HG02885 (cell line): ENCODE measurements at regions not wholly inside any gene's neighbourhood (a gene's known extent, or its start where the extent isn't known, plus 50 kb on each side); places are given as distances from the start of the nearest gene placed in this dataset.

Experiments used
- ATAC-seq: cut with Tn5 transposase; IDR thresholded peaks from one replicate; pipeline ENCODE4 v1.9.1; 2021; ENCODE audit warnings: mild to moderate bottlenecking; ENCODE audit not compliant: unreplicated experiment, poor library complexity

DNA sequence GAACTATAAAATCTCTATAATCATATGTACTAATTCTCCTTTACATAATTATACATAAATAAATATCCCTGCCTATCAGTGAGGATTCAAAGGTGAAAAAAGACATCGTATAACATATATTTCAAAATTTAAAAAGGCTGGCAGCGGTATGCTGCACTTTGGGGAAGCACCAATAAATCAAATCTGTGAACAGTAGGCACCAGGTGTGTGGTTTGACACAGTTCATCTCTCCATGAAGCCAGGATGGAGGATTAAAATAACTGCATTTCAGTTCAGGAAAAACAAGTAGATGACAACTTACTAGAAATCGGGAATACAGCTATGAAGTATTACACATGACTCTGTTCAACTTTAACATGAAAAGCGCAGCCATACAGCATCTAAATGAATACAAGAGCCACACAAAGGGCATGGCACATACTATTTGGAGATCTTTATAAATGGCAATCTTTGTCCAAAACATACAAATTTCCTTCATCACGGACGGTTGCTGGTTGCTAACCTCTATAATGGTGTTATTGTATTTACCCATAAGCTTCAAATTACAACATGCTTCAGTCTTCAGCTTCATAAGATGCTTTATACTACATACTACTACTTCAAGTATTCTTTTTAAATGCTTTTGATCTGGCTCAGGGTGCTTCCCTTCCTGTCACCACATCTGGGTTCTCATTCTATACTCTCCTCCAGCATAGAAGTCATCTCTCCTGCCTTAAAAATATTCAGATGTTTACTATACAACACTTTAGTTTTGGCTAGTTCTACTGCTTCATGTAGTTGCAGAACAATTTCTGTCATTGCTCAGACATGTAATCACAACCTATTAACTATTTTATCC, 128.7 kb downstream of the KLF12 start:
- no peak for ATAC-seq

DNA sequence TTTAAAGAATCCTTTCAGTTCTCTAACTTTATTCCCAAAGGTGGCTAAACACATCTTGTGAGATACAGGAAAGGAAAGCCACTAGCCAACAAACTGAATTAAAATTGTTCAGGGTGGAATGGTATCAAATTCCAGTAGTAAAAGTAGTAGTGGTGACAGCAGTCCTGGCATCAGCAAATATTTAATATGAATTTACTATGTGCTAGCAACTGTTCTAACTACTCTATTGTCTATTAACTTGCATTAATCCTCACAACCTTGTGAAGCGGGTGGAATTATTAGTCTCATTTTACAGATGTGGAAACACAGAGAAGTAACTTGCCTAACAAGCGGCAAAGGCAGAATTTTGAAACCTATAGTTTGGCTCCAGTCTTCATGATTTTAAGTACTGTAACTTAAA, 130.1 kb downstream of the KLF12 start:
- no peak for ATAC-seq

DNA sequence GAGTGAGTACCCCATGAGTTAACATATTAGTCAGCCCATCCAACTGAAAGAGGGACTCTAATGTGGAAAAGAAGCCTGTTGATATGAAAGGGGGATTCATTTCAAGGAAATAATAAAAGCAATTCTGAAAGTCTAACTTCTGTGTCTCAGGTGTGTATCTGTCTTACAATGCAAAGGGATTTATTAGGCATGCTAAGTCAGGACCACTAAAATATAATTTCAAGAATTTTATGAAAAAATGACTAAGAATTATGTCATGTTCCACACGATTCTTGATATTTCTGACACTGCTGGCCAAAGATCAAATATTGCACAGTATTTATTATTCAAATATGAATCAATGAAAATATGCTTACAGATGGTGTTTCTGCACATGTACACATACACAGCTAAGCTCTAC, 130.8 kb downstream of the KLF12 start:
- ATAC-seq: no peak

DNA sequence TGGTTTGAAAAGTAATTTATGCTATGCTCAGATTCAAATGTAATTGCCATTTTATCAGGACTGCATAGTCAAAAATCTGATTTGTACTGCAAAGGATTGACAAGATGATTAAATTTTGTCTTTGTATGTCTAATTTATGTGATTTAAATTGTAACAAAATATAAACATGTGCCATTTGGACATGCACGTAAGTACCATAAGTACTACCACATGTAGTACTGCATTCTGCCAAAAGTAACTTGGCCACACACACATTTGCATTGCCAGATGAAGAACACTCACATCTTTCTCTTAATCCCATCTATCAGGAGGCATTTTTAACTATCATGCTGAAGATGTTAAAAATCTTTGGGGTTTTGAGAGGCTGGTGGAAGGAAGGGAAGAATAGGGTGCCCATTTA, 133.3 kb downstream of the KLF12 start:
- no peak for ATAC-seq

DNA sequence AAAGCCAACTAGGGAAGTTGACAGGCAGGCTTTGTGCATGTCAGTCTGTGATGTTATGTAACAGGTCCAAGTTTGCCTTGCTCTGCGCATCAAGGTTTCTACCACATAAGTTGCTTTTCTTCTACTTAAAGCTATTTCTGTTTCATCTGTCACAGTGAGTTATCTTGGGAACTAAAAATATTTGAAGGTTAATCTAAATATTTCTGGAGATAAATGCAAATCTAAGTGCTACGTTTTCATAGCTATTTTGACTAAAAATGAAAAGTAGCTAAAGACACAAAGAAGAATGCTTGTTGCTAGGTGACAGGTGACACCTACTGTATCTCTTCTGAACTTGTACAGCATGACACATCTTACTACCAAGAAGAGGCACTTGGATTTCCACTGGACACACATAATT, 135.6 kb downstream of the KLF12 start:
- peak; percentile 86 for ATAC-seq

DNA sequence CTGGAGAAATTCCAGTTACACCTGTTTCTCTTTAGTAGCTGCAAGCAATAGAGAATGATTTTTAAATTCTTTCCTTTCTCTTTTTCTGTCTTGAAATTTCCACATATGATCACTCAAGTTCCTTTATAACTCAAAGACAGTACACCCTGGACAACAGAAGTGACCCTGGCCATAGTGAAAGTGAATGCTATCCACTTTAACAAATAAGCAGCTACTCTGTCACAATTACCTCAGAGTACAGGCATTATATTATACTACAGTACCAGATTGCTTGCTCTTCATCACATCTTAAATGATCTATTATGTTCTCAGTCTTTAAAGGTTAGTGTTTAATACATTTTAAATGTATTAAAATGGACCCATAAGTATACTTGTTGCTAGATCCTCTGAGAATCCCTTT, 136.2 kb downstream of the KLF12 start:
- ATAC-seq: no peak

DNA sequence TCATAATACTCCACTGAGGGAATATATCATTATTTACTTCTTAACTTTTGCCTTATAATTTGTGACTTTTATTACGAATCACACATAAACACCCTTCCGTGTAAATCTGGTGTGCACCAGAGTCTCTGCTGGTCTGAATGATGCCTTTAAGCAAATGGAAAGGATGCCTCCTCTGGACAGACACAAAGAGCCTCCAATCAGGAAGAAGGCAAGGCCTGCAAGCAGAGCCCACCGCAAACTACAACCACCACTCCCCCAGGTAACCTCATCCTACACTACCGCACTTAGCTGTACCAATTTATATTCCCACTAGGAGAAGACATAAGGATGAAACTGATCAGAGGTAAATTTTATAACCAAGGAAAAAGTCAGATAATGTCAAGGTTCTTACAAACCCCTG, 137.6 kb downstream of the KLF12 start:
- no peak for ATAC-seq

DNA sequence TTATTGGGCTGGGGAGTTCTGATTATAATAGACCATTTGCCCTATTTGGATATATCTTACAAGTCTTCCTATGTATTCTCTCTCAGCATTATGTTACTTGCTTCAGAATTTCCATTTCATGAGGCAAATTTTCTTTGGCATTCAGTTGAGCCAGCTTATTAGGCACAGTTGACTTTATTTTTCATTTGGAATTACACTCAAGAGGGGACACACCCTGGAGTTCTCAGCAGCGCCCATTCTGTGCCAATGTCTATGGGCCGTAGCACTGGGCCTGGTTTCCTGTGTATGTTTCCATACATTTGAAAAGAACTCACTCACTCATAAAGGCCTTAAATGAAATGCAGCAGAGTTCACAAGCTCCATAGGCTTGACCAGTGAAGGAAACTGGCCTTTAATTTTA, 138.5 kb downstream of the KLF12 start:
- ATAC-seq: no peak

DNA sequence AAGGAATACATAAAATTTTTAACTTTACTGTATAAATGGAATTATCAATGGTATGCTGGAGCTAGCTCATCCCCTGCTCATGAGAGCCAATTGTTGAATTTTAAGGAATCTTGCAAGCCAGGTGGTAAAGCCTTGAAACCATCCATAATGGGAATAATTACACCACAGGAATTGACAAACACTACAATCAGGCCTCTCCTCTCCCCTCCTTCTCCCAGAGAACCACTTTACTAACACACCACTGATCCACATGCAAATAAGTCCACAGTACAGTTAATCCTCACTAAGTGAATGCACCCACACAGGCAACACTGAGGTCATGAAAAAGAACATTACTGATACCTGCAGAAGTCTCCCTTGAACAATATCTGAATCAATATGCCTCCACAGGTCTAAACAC, 140.5 kb downstream of the KLF12 start:
- no peak for ATAC-seq

DNA sequence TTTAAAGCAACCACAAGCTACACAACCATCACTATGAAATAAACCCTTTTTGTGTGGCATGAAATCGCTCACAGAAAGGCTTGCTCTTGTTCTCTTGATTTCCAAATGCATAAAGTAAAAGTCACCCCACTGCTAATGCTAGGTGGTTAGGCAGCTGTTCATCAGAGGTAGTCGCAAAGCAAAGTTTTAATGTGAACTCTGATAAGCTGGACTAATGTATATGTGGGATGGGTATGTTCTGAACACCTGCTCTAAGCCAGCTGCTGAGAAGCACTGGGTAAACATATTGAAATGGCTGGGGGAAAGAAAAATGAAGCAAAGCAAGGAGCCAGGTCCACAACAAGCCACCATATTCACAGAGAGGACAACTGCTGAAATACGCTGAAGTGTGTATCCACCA, 142.3 kb downstream of the KLF12 start:
- peak; percentile 36 for ATAC-seq

DNA sequence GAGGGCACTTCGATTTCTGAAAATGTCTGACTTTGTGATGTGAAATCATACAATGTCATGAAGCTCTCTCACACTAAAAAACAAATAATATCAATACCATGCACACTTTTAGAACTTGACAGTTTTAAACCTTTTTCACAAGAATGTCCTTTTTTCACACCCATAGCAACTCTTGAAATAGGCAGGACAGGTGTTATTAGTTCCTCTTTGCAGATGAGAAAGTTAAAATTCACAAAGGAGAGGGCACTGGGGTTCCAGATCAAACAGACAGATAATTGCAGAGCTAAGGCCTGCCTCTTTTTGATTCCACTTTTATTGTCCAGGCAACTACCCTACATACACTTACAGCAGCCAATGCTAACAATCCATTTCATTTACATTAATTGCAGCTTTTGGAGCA, 142.8 kb downstream of the KLF12 start:
- peak; percentile 63 for ATAC-seq

DNA sequence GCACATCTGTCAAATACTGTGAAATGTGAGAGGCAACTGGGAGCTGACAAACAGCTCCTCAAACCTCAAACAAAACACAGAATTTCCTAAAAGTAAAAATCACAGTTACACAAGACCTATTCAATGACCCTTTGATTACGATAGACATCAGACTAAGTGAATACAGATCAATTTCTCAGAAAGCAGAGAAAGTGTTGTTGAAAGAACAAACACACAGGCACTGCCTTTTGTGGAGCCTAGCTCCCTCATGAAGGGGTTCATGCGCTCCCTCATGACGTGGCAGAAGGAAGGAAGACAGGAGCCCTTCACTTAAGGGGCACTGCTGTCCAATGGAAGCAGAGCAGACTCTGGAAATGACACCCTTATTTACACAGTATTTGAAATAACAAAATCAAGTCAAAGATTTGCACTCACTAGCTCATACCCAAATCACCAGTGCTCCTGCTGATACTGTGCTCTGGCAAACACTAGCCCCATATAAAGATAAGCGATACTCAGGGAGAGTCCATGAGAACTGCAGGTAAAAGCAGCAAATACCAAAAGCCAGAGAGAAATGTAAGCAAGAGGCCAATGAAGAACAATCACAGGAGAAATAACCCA, 144.9 kb downstream of the KLF12 start:
- ATAC-seq: no peak

DNA sequence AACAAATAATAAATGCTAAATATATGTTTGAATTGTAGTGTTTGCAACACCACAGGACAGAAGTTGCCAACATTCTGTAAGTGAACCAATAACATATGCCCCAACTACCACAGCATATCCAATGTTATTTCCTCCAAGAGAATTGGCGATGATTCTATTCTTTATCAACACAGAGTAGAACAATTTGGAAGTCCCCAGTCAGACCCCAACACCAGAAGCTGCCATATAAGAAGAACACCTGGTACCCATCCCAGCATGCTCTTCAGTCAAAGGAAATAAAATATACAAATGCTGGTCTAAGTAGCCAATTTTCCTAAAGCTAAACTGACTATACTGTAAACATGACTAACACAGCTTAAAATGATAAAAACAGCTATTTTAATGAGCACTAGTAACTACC, 145.7 kb downstream of the KLF12 start:
- ATAC-seq: no peak

DNA sequence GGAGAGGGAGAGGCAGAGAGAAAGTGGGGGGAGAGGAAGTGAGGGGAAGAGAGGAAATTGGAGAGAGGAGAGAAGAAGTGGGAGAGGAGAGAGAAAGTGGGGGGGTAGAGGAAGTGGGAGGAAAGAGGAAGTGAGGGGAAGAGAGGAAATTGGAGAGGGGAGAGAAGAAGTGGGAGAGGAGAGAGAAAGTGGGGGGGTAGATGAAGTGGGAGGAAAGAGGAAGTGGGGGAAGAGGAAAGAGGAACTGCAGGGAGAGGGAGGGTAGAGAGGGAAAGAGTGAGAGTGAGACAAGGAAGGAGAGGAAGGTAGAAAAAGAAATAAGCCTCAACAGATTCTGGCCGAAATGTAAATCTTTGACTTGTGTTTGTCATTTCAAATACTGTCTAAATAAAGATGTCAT, 146.6 kb downstream of the KLF12 start:
- ATAC-seq: no peak

DNA sequence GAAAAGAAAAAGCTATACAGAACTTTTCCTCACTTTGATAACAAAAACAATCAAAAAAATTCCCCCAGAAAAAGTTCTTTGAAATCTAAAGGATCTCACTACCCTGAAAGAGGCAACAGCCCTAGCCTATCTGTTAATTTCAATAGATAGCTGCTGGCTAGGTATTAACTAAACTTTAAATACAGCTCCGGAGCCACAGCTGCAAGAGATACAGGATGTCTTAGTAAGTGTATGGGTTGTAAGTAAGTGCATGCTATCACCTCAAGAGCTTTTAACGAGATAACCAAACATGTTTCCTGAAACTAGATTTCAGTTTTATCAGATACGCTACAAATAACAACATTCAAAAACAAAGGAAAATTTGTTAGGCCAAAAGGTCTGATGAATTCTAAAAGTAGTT, 148.4 kb downstream of the KLF12 start:
- no peak for ATAC-seq

DNA sequence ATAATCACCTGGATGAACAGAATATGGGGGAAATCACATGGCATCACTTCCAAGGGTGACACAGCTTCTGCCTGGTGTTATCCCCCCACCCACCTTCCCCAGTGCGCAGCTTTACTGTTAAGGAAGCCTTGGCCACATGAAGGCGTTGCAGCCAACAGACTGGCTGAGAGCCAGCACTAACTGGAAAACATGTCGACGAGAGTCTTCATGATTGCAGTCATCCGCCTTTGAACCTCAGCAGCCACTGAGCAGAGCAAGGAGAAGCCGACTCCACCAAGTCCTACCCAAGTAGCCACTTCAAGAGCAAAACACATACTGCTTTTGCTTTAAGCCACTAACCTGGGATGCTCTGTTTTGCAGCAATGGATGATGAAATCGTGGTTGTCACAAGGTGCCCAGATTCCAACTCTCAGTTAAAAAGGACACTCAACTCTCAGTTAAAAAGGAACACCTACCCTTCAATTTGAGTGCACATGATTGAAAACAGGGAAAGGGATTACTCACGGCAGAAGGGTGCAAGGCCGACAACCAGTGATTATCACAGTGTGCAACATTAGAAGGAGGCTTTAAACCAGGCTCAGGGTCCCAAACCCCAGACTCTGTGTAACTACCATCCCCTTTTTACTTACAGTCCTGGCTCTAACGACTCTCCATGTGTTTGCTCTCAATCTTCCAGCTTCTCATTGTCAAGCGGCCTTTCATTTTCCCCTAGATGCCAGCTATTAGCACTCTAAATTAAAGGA, 149.1 kb downstream of the KLF12 start:
- ATAC-seq: no peak

DNA sequence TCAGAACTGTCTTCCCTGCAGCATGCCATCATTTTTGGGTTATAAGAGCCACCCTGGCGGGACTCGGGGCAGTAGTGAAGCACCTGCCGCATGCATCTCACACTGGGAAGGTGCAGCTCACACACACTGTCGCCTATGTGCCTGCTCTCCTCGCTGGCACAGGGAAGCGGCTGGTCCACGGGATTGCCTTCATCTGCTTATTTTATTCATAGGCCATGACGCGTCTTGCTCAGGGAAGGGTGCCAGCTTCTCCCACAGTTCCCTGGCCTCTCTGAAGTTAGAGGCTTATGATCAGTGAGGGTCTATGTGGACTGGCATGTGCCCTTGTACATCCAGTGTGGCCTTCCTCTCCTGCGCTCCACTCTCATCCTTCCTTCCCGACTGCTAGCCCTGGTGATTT, 150.0 kb downstream of the KLF12 start:
- no peak for ATAC-seq

DNA sequence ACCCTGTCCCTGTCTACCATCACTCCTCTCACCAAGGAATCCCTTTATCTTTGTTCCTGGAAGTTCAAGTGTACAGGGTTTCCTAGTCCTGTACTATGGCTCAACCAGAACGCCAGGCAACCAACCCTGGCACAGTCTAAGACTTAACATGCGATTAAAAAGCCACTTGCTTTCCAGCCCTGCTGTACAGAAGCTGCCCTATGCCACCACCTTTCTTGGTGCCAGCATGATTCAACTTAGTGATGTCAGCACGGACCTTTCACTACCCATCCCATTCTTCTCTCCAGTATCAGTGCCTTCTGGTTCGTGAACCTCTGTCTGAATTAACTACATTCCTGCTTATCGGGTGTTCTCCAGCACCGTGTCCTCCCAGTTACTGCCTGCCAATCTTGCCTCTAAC, 151.1 kb downstream of the KLF12 start:
- no peak for ATAC-seq

DNA sequence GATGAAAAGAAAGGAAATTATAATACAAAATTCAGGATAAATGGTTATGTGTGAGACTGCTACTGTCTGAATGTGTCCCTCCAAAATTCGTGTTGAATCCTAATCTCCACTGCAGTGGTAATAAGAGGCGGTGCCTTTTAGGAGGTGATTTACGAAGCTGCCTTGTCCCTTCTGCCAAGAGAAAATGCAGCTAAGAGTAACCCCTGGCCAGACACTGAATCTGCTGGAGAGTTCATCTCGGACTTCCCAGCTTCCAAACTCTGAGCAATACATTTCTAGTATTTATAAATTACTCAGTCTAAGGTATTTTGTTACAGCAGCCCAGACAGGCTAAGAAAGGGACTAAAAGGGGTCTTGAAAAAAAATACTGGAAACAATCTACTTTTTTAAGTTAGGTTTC, 152.6 kb downstream of the KLF12 start:
- ATAC-seq: no peak

DNA sequence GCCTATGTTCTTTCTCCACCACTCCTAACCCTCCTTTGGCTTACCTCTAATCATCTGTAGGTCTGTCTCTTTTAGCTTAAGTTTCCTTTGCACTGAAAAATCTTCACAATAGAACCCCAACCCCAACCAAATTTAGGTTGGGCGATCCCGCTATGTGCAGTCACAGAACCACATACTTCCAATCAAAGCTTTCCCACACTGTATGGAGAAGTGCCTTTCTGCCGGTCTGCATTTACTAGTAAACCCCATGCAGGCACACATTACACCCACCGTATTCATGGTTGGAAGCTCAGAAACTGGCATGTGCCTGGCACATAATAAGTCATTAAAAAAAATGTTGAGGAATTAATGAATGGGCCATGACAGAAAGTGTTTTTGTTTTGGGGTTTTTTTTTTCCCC, 158.4 kb downstream of the KLF12 start:
- no peak for ATAC-seq

DNA sequence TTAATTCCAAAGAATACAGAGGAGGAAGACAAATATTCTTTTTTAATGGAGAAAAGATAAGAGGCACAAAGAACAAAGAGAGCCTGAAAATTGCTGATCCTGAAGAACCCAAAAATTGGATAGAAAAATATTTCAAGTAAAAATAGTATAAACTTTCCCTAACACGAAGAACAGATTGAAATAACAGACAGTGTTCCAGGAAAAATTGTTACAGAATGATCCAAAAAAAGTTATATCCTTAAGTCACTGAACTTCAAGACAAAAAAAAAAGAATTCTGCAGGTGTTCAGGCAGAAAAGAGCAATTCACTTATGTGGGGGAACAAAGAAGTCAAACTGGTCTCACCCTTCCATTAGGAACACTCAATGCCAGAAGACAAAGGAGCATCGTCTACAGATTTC, 160.2 kb downstream of the KLF12 start:
- ATAC-seq: no peak

DNA sequence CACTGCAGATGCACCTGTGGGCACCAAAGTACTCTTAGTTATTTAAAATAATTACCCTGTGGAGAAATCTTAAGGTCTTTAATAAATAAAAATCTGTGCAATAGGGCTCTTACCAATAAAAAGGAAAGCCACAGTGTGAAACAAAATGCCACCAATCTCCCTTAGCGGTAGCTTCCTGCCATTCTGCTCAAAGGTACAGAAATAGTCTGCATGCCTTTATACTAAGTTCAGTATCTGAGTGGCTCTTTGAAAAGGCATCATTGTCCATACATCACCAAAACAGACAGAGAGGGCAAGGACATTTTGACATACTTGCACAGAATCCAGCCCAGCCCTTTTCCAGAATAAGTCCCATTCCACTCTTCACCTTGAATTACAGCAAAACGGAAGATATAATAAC, 161.0 kb downstream of the KLF12 start:
- no peak for ATAC-seq
